Progenitor cell of endocrine pancreas (in vitro differentiated cells): ENCODE measurements at regions not wholly inside any gene's neighbourhood (a gene's known extent, or its start where the extent isn't known, plus 50 kb on each side); places are given as distances from the start of the nearest gene placed in this dataset.

ENCODE experiments used
- DNase-seq: peaks from one replicate; pipeline ENCODE4 v3.0.0; 2021; ENCODE audit warnings: low spot score; ENCODE audit not compliant: unreplicated experiment
- H3K27ac Mint-ChIP-seq: 2 replicates; pipeline ENCODE4 v1.8.0; 2021; ENCODE audit warnings: mild to moderate bottlenecking, moderate library complexity, mixed read lengths
- H3K27me3 Mint-ChIP-seq: 2 replicates; pipeline ENCODE4 v1.8.0; 2021; ENCODE audit warnings: mixed read lengths
- H3K36me3 Mint-ChIP-seq: 2 replicates; pipeline ENCODE4 v1.8.0; 2022; ENCODE audit warnings: mixed read lengths; ENCODE audit not compliant: insufficient read depth
- H3K4me1 Mint-ChIP-seq: 2 replicates; pipeline ENCODE4 v1.8.0; 2021; ENCODE audit warnings: low read depth, mixed read lengths
- H3K4me3 Mint-ChIP-seq: 2 replicates; pipeline ENCODE4 v1.8.0; 2021; ENCODE audit warnings: low read depth, mild to moderate bottlenecking, moderate library complexity, mixed read lengths
- H3K9me3 Mint-ChIP-seq: 2 replicates; pipeline ENCODE4 v1.8.0; 2021; ENCODE audit warnings: low read depth, mixed read lengths
- CTCF ChIP-seq: fragments of 200-600 bp; sonication (generic); IDR thresholded peaks from one replicate; pipeline ENCODE4 v1.5.0; 2021; ENCODE audit warnings: antibody characterized with exemption, mild to moderate bottlenecking; ENCODE audit not compliant: unreplicated experiment

DNA sequence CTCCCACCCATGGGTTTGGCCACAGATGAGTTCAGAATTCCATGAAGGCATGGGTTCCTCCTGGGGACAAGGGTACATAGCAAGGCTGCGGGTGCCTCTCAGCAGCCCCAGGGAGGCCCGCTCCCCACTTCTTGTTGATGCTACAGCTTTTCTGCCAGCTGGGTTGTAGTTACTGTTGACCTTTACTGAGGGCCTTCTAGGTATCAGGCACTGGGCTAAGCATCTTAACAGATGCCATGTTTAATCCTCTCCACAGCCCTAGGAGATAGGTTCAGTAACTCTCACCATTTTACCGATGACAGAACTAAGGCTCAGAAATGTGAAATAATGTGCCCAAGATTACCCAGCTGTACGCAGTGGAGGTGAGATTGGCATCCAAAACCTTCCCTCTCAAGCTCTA lies 54.3 kb upstream of the DLX4 start:
- H3K9me3 Mint-ChIP-seq: no peaks in the 10 kb centered on the region
- no peak overlapping the region for H3K4me3 Mint-ChIP-seq
- TF ChIP-seq CTCF: no peak
- H3K27ac Mint-ChIP-seq: no peak overlapping the region
- peaks cover 70% of the 10 kb centered on the region for H3K27me3 Mint-ChIP-seq
- H3K36me3 Mint-ChIP-seq: no peaks in the 10 kb centered on the region
- no peak for DNase-seq
- peaks cover 8% of the 10 kb centered on the region for H3K4me1 Mint-ChIP-seq

GRCh38 chr17:49915260-49915659 lies 53.7 kb upstream of the DLX4 start:
- H3K27me3 Mint-ChIP-seq: peaks cover 66% of the 10 kb centered on the region
- no peaks in the 10 kb centered on the region for H3K9me3 Mint-ChIP-seq
- H3K36me3 Mint-ChIP-seq: no peaks in the 10 kb centered on the region
- no peak overlapping the region for H3K27ac Mint-ChIP-seq
- H3K4me1 Mint-ChIP-seq: peaks cover 8% of the 10 kb centered on the region
- TF ChIP-seq CTCF: no peak
- no peak for DNase-seq
- no peak overlapping the region for H3K4me3 Mint-ChIP-seq

- no peak overlapping the region for H3K27ac Mint-ChIP-seq
- no peaks in the 10 kb centered on the region for H3K9me3 Mint-ChIP-seq
- H3K36me3 Mint-ChIP-seq: no peaks in the 10 kb centered on the region
- DNase-seq: no peak
- TF ChIP-seq CTCF: no peak
- peaks cover 64% of the 10 kb centered on the region for H3K27me3 Mint-ChIP-seq
- H3K4me3 Mint-ChIP-seq: no peak overlapping the region
- H3K4me1 Mint-ChIP-seq: peaks cover 6% of the 10 kb centered on the region
Measured at GRCh38 chr17:49915670-49916069, 53.3 kb upstream of the DLX4 start.

- no peak for DNase-seq
- H3K36me3 Mint-ChIP-seq: no peaks in the 10 kb centered on the region
- H3K4me1 Mint-ChIP-seq: peaks cover 3% of the 10 kb centered on the region
- H3K27ac Mint-ChIP-seq: no peak overlapping the region
- H3K27me3 Mint-ChIP-seq: peaks cover 62% of the 10 kb centered on the region
- no peak for TF ChIP-seq CTCF
- H3K9me3 Mint-ChIP-seq: no peaks in the 10 kb centered on the region
- H3K4me3 Mint-ChIP-seq: no peak overlapping the region
Measured at GRCh38 chr17:49916854-49917515, 52.0 kb upstream of the DLX4 start.

- TF ChIP-seq CTCF: no peak
- no peak for DNase-seq
- Mint-ChIP-seq H3K27me3 (peaks cover 55% of the 10 kb centered on the region), H3K4me3 (no peak overlapping the region), H3K4me1 (peaks cover 3% of the 10 kb centered on the region), H3K9me3 (no peaks in the 10 kb centered on the region), H3K27ac (no peak overlapping the region), H3K36me3 (no peaks in the 10 kb centered on the region)
Measured at GRCh38 chr17:49918591-49918990, 50.4 kb upstream of the DLX4 start.
